DND-41 (cell line): ENCODE measurements at regions not wholly inside any gene's neighbourhood (a gene's known extent, or its start where the extent isn't known, plus 50 kb on each side); places are given as distances from the start of the nearest gene placed in this dataset.

Source experiments
- ATAC-seq: fragments of 200-7000 bp; cut with Tn5 transposase; 3 replicates; pipeline ENCODE4 v1.9.1; 2021; ENCODE audit warnings: low read depth; ENCODE audit not compliant: insufficient read depth
- DNase-seq: peaks from one replicate; pipeline ENCODE4 v3.0.0-alpha.2; 2020
- H2AFZ ChIP-seq: 2 replicates; pipeline ENCODE4 v1.6.0; 2012; ENCODE audit warnings: low read depth, low read length
- H3K27ac ChIP-seq: 2 replicates; pipeline ENCODE4 v1.5.1; 2012; ENCODE audit warnings: low read length, inconsistent platforms
- H3K27me3 ChIP-seq: fragments of 200-600 bp; sonication (generic); 2 replicates; pipeline ENCODE4 v1.6.0; 2012; ENCODE audit warnings: low read length, mild to moderate bottlenecking, inconsistent platforms; ENCODE audit not compliant: insufficient read depth, poor library complexity
- H3K36me3 ChIP-seq: 2 replicates; pipeline ENCODE4 v1.5.1; 2012; ENCODE audit warnings: low read length, inconsistent platforms; ENCODE audit not compliant: insufficient read depth
- H3K4me1 ChIP-seq: 2 replicates; pipeline ENCODE4 v1.5.1; 2012; ENCODE audit warnings: mild to moderate bottlenecking, low read length; ENCODE audit not compliant: insufficient read depth
- H3K4me2 ChIP-seq: 2 replicates; pipeline ENCODE4 v1.6.0; 2012; ENCODE audit warnings: mild to moderate bottlenecking, moderate library complexity, low read length, inconsistent platforms; ENCODE audit not compliant: insufficient read depth
- H3K4me3 ChIP-seq, 2 experiments: fragments of 200-600 bp in 1 of 2; shearing (Covaris generic) in 1 of 2; 2 replicates each; pipeline ENCODE4 v1.5.1; 2012 to 2016; ENCODE audit warnings: inconsistent platforms in 2 of 2, low read length in 2 of 2, mild to moderate bottlenecking in 2 of 2, low read depth in 1 of 2, moderate library complexity in 1 of 2
- H3K79me2 ChIP-seq: 2 replicates; pipeline ENCODE4 v1.6.0; 2012; ENCODE audit warnings: low read length, inconsistent platforms; ENCODE audit not compliant: insufficient read depth
- H3K9ac ChIP-seq: 2 replicates; pipeline ENCODE4 v1.6.0; 2012; ENCODE audit warnings: low read depth, mild to moderate bottlenecking, inconsistent platforms, low read length, moderate library complexity
- H3K9me3 ChIP-seq: 2 replicates; pipeline ENCODE4 v1.5.1; 2012; ENCODE audit warnings: low read length, moderate library complexity, mild to moderate bottlenecking, inconsistent platforms; ENCODE audit not compliant: insufficient read depth, severe bottlenecking
- H4K20me1 ChIP-seq: 2 replicates; pipeline ENCODE4 v1.6.0; 2012; ENCODE audit warnings: low read length; ENCODE audit not compliant: insufficient read depth
- EZH2 ChIP-seq: IDR thresholded peaks from 3 replicates; pipeline ENCODE4 v1.6.1; 2012; ENCODE audit warnings: borderline replicate concordance, low read depth, mild to moderate bottlenecking, moderate library complexity, low read length, inconsistent platforms; ENCODE audit not compliant: severe bottlenecking
- TF ChIP-seq, protein P1 (sequence below): IDR thresholded peaks from 2 replicates; pipeline ENCODE4 v1.5.1; 2012; ENCODE audit warnings: borderline replicate concordance, low read length, moderate library complexity, mild to moderate bottlenecking; ENCODE audit not compliant: poor library complexity, severe bottlenecking; ENCODE audit errors: extremely low read depth

- ATAC-seq (no peak), DNase-seq (no peak)
- Histone ChIP-seq H3K36me3 (no peaks in the 10 kb centered on the region), H3K4me3 (no peak overlapping the region), H4K20me1 (no peaks in the 10 kb centered on the region), H3K9ac (no peak overlapping the region), H2AFZ (no peak overlapping the region), H3K79me2 (no peaks in the 10 kb centered on the region), H3K27me3 (no peaks in the 10 kb centered on the region), H3K9me3 (no peaks in the 10 kb centered on the region), H3K27ac (no peak overlapping the region), H3K4me2 (no peak overlapping the region), H3K4me1 (no peaks in the 10 kb centered on the region)
- TF ChIP-seq, protein P1, sequence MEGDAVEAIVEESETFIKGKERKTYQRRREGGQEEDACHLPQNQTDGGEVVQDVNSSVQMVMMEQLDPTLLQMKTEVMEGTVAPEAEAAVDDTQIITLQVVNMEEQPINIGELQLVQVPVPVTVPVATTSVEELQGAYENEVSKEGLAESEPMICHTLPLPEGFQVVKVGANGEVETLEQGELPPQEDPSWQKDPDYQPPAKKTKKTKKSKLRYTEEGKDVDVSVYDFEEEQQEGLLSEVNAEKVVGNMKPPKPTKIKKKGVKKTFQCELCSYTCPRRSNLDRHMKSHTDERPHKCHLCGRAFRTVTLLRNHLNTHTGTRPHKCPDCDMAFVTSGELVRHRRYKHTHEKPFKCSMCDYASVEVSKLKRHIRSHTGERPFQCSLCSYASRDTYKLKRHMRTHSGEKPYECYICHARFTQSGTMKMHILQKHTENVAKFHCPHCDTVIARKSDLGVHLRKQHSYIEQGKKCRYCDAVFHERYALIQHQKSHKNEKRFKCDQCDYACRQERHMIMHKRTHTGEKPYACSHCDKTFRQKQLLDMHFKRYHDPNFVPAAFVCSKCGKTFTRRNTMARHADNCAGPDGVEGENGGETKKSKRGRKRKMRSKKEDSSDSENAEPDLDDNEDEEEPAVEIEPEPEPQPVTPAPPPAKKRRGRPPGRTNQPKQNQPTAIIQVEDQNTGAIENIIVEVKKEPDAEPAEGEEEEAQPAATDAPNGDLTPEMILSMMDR: no peak
- no peak for TF ChIP-seq EZH2
Measured at GRCh38 chr4:163613383-163613782, 118.9 kb downstream of the TMA16 start.

DNA sequence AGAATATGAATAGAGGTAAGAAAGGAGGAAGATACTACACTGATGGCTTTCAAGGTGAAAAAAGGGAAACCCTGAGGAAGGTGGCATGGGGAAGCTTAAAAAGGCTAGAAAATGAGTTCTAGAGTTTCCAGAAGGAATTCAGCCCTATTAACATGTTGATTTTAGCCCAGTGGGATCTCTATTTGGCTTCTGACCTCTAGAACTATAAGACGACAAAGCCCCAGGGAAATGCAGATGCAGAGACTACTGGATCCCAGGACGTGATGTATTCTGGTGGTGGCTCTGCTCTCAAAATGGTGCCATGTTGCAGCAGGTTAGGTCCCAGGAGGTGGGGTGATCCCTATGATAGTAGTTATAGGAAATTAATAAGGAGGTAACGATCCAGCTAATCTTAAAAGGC is 120.4 kb downstream of the TMA16 start:
- TF ChIP-seq, protein P1: no peak
- no peak for TF ChIP-seq EZH2
- Histone ChIP-seq H3K79me2 (no peaks in the 10 kb centered on the region), H3K4me3 (no peak overlapping the region), H3K27me3 (no peaks in the 10 kb centered on the region), H3K4me2 (no peak overlapping the region), H3K4me1 (no peaks in the 10 kb centered on the region), H4K20me1 (no peaks in the 10 kb centered on the region), H3K9ac (no peak overlapping the region), H3K9me3 (no peaks in the 10 kb centered on the region), H3K36me3 (no peaks in the 10 kb centered on the region), H2AFZ (no peak overlapping the region), H3K27ac (no peak overlapping the region)
- DNase-seq (no peak), ATAC-seq (no peak)

DNA sequence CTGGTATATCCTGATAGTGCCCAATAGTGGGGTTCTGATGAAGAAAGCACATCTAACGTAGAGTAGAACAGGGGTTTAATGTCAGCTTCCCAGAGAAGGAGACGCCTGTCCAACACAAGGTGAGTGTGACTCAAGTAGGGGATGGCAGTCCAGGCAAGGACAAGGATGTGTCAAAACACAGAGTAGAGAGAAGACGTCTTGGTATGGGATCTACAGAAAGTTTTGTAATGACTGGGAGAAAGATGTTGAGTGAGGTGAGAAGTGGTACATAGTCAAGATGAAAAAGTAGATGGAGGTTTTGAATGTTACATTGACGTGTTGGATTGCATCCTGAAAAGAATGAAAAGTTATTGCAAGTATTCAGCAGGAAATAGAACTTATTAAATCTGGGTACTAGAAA is 124.4 kb downstream of the TMA16 start:
- H3K4me3 ChIP-seq: no peak overlapping the region
- ATAC-seq (no peak), DNase-seq (no peak)
- H3K36me3 ChIP-seq: no peaks in the 10 kb centered on the region
- H2AFZ ChIP-seq: no peak overlapping the region
- no peak overlapping the region for H3K4me2 ChIP-seq
- no peaks in the 10 kb centered on the region for H3K27me3 ChIP-seq
- no peaks in the 10 kb centered on the region for H3K9me3 ChIP-seq
- H3K9ac ChIP-seq: no peak overlapping the region
- no peaks in the 10 kb centered on the region for H4K20me1 ChIP-seq
- no peak for TF ChIP-seq EZH2
- TF ChIP-seq, protein P1: no peak
- no peaks in the 10 kb centered on the region for H3K79me2 ChIP-seq
- no peak overlapping the region for H3K27ac ChIP-seq
- no peaks in the 10 kb centered on the region for H3K4me1 ChIP-seq

- Histone ChIP-seq H3K36me3 (no peaks in the 10 kb centered on the region), H3K4me1 (no peaks in the 10 kb centered on the region), H3K79me2 (no peaks in the 10 kb centered on the region), H3K27ac (no peak overlapping the region), H4K20me1 (no peaks in the 10 kb centered on the region), H3K4me2 (no peak overlapping the region), H3K4me3 (no peak overlapping the region), H3K9me3 (no peaks in the 10 kb centered on the region), H2AFZ (no peak overlapping the region), H3K27me3 (no peaks in the 10 kb centered on the region), H3K9ac (no peak overlapping the region)
- TF ChIP-seq, protein P1: no peak
- no peak for TF ChIP-seq EZH2
- no peak for DNase-seq
- ATAC-seq: no peak
Measured at GRCh38 chr4:163620738-163621137, 126.2 kb downstream of the TMA16 start.
